Cardiac fibroblast (primary cell): ENCODE measurements at regions not wholly inside any gene's neighbourhood (a gene's known extent, or its start where the extent isn't known, plus 50 kb on each side); places are given as distances from the start of the nearest gene placed in this dataset.

ENCODE experiments used
- DNase-seq, 2 donors: peaks; one replicate each; pipeline versions ENCODE4 v3.0.0 to v3.0.0-alpha.2; 2010; ENCODE audit warnings: low read depth in 2 of 2
- H3K4me3 ChIP-seq, 2 donors: replicated peaks in 1 of 2; 1 replicate in 1 of 2; 2 replicates in 1 of 2; pipeline ENCODE4 v1.5.1; 2011; ENCODE audit warnings: low read depth in 2 of 2, low read length in 2 of 2, mild to moderate bottlenecking in 2 of 2, moderate library complexity in 1 of 2
- TF ChIP-seq, protein P1 (sequence below): IDR thresholded peaks from one replicate; pipeline ENCODE4 v1.5.1; 2011; ENCODE audit warnings: low read depth, mild to moderate bottlenecking, low read length, inconsistent platforms

DNA sequence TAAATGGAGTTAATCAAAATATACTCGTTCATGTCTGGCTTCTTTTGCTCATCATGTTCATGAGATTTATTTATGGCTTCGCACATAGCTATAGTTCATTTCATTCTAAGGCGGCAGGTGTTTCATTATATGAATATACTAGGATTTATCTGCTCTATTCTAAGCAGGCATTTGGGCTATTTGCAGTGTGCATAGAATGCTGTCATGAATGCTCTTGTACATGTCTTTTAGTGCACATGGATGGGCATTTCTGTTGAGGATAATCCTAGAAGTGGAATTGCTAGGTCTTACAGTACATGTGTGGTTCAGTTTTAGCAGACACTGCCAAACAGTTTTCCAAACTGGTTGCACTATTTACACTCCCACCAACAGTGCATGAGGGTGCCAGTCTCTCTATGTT is 285.3 kb upstream of the ADRA1B start:
- TF ChIP-seq, protein P1, sequence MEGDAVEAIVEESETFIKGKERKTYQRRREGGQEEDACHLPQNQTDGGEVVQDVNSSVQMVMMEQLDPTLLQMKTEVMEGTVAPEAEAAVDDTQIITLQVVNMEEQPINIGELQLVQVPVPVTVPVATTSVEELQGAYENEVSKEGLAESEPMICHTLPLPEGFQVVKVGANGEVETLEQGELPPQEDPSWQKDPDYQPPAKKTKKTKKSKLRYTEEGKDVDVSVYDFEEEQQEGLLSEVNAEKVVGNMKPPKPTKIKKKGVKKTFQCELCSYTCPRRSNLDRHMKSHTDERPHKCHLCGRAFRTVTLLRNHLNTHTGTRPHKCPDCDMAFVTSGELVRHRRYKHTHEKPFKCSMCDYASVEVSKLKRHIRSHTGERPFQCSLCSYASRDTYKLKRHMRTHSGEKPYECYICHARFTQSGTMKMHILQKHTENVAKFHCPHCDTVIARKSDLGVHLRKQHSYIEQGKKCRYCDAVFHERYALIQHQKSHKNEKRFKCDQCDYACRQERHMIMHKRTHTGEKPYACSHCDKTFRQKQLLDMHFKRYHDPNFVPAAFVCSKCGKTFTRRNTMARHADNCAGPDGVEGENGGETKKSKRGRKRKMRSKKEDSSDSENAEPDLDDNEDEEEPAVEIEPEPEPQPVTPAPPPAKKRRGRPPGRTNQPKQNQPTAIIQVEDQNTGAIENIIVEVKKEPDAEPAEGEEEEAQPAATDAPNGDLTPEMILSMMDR = no peak
- DNase-seq = no peak
- no peak overlapping the region for H3K4me3 ChIP-seq

DNA sequence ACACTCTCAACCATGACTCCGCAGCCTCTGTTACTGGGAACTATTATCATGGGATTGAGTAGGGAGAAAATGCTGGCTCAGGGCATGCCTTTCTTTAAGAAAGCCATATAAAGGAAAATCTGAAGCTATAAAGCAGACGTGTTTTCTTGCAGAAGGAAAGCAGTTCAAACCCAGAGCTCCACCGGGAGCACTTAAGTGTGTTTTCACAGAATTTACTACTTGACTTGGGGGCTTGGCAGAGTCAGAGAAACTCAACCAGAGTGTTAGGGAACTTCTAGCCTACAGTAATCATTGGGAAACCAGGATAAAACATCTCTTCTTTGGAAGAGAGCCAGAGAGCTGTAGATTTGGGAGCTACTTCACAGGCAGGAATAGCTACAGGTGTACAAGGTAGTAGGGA is 283.4 kb upstream of the ADRA1B start:
- no peak overlapping the region for H3K4me3 ChIP-seq
- DNase-seq = no peak
- TF ChIP-seq, protein P1 = no peak

DNA sequence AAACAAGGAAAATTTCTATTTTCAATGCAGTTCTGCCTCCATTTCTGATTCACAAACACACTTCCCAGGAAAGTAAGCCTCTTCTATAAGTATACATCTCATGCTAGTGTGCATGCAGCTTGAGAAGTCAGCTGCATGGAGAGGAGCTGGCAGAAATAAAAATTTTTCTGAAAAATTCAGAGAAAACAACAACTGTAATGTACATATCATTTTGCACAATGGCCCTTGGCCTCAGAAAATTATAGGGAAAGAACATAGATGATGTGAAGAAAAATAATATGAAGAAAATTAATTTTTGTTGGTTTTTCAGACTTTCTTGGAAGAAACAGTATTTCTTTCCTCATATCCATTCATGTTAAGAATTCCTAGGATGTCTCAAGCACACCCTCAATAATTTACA is 277.8 kb upstream of the ADRA1B start:
- H3K4me3 ChIP-seq = no peak overlapping the region
- TF ChIP-seq, protein P1 = no peak
- no peak for DNase-seq

DNA sequence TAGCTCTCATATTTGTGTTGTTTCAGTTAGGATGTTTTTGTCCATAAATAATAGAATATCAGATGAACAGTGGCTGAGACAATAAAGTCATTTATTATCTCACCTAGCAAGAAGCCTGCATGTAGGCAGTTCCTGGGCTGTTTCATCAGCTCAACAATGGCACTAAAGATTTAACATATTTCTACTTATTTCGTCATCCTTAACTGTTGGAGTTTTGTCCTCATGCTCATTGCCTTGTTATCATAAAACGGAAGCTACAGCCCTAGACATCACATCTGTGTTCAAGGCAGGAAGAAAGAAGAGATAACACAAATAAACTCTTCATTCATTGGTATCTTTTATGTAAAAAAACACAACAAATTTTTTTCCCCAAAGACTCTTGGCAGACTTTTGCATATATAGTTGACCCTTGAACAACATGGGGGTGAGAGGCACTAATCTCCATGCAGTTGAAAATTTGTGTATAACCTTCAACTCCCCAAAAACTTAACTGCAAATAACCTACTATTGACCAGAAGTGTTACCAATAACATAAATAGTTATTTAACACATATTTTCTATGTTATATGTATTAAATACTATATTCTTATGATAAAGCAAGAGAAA is 277.2 kb upstream of the ADRA1B start:
- no peak overlapping the region for H3K4me3 ChIP-seq
- TF ChIP-seq, protein P1 = no peak
- peak; percentile 67 to 69 for DNase-seq

DNA sequence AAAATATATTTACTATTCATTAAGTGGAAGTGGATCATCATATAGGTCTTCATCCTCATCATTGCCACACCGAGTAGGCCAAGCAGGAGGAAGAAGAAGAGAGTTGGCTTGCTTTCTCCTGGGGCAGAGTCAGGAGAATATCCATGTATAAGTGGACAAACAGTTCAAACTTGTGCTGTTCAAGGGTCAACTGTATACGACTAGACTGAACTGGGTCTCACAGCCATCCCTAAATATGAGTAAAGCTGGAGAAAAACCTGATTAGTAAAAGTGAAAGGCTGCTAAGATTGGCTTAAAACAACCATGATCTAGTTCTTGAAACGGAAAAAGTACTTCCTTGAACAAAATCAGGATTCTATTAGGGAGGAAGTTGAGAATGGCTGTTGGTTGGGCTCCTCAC is 276.7 kb upstream of the ADRA1B start:
- no peak overlapping the region for H3K4me3 ChIP-seq
- TF ChIP-seq, protein P1 = no peak
- DNase-seq = no peak

DNA sequence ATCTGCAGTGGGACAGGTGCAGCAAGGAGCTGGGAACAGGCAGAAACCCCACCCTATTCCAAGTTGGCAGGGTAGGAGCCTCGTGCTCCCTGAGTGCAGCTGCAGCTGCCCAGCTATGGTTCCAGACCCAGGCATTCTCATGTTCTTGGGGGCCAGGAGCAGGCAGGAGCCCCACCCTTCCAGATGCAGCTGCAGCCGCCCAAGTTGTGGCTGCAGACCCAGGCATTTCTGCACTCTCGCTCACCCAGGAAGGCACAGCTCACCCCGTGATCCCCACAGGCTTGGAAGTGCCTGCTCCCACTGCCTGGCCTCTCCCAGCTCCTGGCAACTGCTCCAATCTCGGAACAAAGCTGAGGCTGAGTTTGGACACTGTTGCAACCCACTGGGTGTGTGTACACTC is 275.8 kb upstream of the ADRA1B start:
- TF ChIP-seq, protein P1 = no peak
- DNase-seq = no peak

DNA sequence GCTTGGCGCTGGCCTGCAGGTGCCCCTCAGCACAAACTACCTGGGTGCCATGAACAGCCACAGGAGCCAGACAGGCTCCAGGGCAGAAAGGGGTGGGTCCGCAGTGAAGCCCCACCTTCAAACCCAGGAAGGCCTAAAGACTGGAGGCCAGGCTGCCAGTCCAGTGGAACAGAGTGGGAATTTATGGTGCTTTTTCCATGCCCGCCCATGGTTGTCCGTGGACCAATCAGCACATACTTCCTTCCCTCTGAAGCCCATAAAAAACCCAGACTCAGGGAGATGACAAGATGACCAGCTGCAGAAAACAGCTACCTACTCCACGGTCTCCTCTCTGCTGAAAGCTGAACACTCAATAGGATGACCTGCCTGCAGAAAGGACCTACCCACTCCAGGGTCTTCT is 275.4 kb upstream of the ADRA1B start:
- no peak for DNase-seq
- H3K4me3 ChIP-seq = no peak overlapping the region
- TF ChIP-seq, protein P1 = no peak

More for the DNA sequence above, 275.8 kb upstream of the ADRA1B start:
- H3K4me3 ChIP-seq = no peak overlapping the region
